H1 (cell line): ENCODE measurements at regions not wholly inside any gene's neighbourhood (a gene's known extent, or its start where the extent isn't known, plus 50 kb on each side); places are given as distances from the start of the nearest gene placed in this dataset.

Source experiments
- CTCF ChIA-PET: fragments of 300-600 bp; sonication (Branson Sonifier 250); formaldehyde crosslinking; loops from one replicate; lab custom pipeline; 2021; ENCODE audit not compliant: partially characterized antibody; lab: Charles Lee
- POLR2A ChIA-PET: fragments of 300-600 bp; sonication (Branson Sonifier 250); formaldehyde crosslinking; loops from one replicate; lab custom pipeline; 2021; ENCODE audit warnings: inconsistent platforms; ENCODE audit not compliant: partially characterized antibody; lab: Charles Lee
- DNase-seq, 2 experiments: peaks; one replicate each; pipeline versions ENCODE4 v3.0.0 to v3.0.0-alpha.2; 2010 to 2022; ENCODE audit warnings: low spot score in 2 of 2, low read depth in 1 of 2, mixed read lengths in 1 of 2
- FAIRE-seq: peaks from 2 replicates; lab custom pipeline; 2011; peaks lifted over from hg19 to GRCh38; lab: Jason Lieb, UNC
- H2AFZ ChIP-seq: 2 replicates; pipeline ENCODE4 v1.8.1; 2012; ENCODE audit warnings: low read length, inconsistent platforms
- H2AK5ac ChIP-seq: 2 replicates; pipeline ENCODE4 v1.6.1; 2013; ENCODE audit warnings: low read depth, low read length
- H2BK120ac ChIP-seq: replicated peaks from 2 replicates; pipeline ENCODE3; 2013; ENCODE audit warnings: low read depth, low read length, inconsistent platforms
- H2BK12ac ChIP-seq: 2 replicates; pipeline ENCODE4 v1.6.1; 2013; ENCODE audit warnings: low read depth, low read length
- H2BK15ac ChIP-seq: 2 replicates; pipeline ENCODE4 v1.6.1; 2013; ENCODE audit warnings: low read length
- H2BK20ac ChIP-seq: 2 replicates; pipeline ENCODE4 v1.6.1; 2013; ENCODE audit warnings: low read length
- H2BK5ac ChIP-seq: 2 replicates; pipeline ENCODE4 v1.6.1; 2013; ENCODE audit warnings: low read depth, low read length
- H3K14ac ChIP-seq: 2 replicates; pipeline ENCODE4 v1.6.1; 2013; ENCODE audit warnings: inconsistent platforms; ENCODE audit not compliant: insufficient read length
- H3K18ac ChIP-seq: 2 replicates; pipeline ENCODE4 v1.6.1; 2013; ENCODE audit warnings: low read length; ENCODE audit errors: extremely low read depth
- H3K23ac ChIP-seq: 2 replicates; pipeline ENCODE4 v1.6.1; 2013; ENCODE audit warnings: inconsistent platforms; ENCODE audit not compliant: insufficient read length
- H3K23me2 ChIP-seq: 2 replicates; pipeline ENCODE4 v1.6.1; 2013; ENCODE audit warnings: low read depth, low read length
- H3K27ac ChIP-seq: 2 replicates; pipeline ENCODE4 v1.6.1; 2011; ENCODE audit warnings: low read depth, low read length, inconsistent platforms
- H3K27me3 ChIP-seq, 4 experiments: replicated peaks in 1 of 4; 1 replicate in 1 of 4; 2 replicates in 3 of 4; pipeline versions ENCODE4 v1.6.1 to v1.8.1; 2011 to 2013; ENCODE audit warnings: low read length in 3 of 4, mild to moderate bottlenecking in 3 of 4, inconsistent platforms in 2 of 4, mixed read lengths in 2 of 4, moderate library complexity in 1 of 4; ENCODE audit not compliant: control insufficient read depth in 3 of 4, insufficient read depth in 3 of 4; ENCODE audit errors: extremely low read depth in 1 of 4
- H3K36me3 ChIP-seq, 4 experiments: 2 replicates each; pipeline versions ENCODE4 v1.6.1 to v1.8.1; 2011 to 2013; ENCODE audit warnings: mild to moderate bottlenecking in 4 of 4, low read length in 3 of 4, moderate library complexity in 2 of 4, control low read depth in 1 of 4, inconsistent platforms in 1 of 4; ENCODE audit not compliant: insufficient read depth in 4 of 4, control insufficient read depth in 2 of 4
- H3K4ac ChIP-seq: replicated peaks from 2 replicates; pipeline ENCODE3; 2013; ENCODE audit warnings: low read length, low read depth, mixed read lengths, inconsistent platforms; ENCODE audit not compliant: insufficient read length
- H3K4me1 ChIP-seq, 4 experiments: replicated peaks in 1 of 4; 1 replicate in 1 of 4; 2 replicates in 3 of 4; pipeline versions ENCODE4 v1.6.1 to v1.8.1; 2011 to 2013; ENCODE audit warnings: low read length in 3 of 4, inconsistent platforms in 2 of 4, mixed read lengths in 1 of 4; ENCODE audit not compliant: insufficient read depth in 4 of 4, control insufficient read depth in 3 of 4
- H3K4me2 ChIP-seq, 2 experiments: 2 replicates each; pipeline versions ENCODE4 v1.6.1 to v1.8.1; 2011 to 2013; ENCODE audit warnings: low read depth in 2 of 2, low read length in 2 of 2, control low read depth in 1 of 2, inconsistent platforms in 1 of 2, mild to moderate bottlenecking in 1 of 2; ENCODE audit not compliant: insufficient read depth in 1 of 2
- H3K4me3 ChIP-seq, 4 experiments: fragments of 200-600, 300-600 bp in 1 of 4; sonication (generic), shearing (Covaris generic), sonication (Bioruptor Twin) in 1 of 4; 2 replicates each; pipeline versions ENCODE4 v1.5.1 to v1.8.1; 2011 to 2016; ENCODE audit warnings: low read length in 4 of 4, low read depth in 3 of 4, control low read depth in 2 of 4, inconsistent platforms in 2 of 4, mild to moderate bottlenecking in 2 of 4, mixed read lengths in 1 of 4, moderate library complexity in 1 of 4; ENCODE audit not compliant: insufficient read depth in 2 of 4; ENCODE audit errors: extremely low read depth in 1 of 4
- H3K56ac ChIP-seq: replicated peaks from 2 replicates; pipeline ENCODE3; 2013; ENCODE audit warnings: low read depth, mild to moderate bottlenecking, mixed read lengths, low read length, inconsistent platforms; ENCODE audit not compliant: insufficient read length
- H3K79me1 ChIP-seq: 2 replicates; pipeline ENCODE4 v1.6.1; 2013; ENCODE audit warnings: low read depth, low read length, control low read depth
- H3K79me2 ChIP-seq, 2 experiments: 2 replicates each; pipeline versions ENCODE4 v1.6.1 to v1.8.1; 2012 to 2013; ENCODE audit warnings: low read length in 2 of 2, mild to moderate bottlenecking in 2 of 2, inconsistent platforms in 1 of 2; ENCODE audit not compliant: insufficient read depth in 2 of 2, control insufficient read depth in 1 of 2
- H3K9ac ChIP-seq, 4 experiments: replicated peaks in 1 of 4; 1 replicate in 1 of 4; 2 replicates in 3 of 4; pipeline versions ENCODE4 v1.6.1 to v1.8.1; 2011 to 2013; ENCODE audit warnings: low read depth in 3 of 4, low read length in 3 of 4, control low read depth in 2 of 4, mild to moderate bottlenecking in 2 of 4, moderate library complexity in 2 of 4, inconsistent platforms in 1 of 4; ENCODE audit errors: extremely low read depth in 1 of 4
- H3K9me3 ChIP-seq, 2 experiments: 2 replicates each; pipeline versions ENCODE4 v1.6.1 to v1.8.1; 2012 to 2013; ENCODE audit warnings: mild to moderate bottlenecking in 2 of 2, moderate library complexity in 2 of 2, control low read depth in 1 of 2, inconsistent platforms in 1 of 2, low read depth in 1 of 2, low read length in 1 of 2, mixed read lengths in 1 of 2; ENCODE audit not compliant: insufficient read depth in 2 of 2
- H4K20me1 ChIP-seq, 2 experiments: replicated peaks in 1 of 2; 2 replicates each; pipeline versions ENCODE3 to v1.8.1; 2011 to 2013; ENCODE audit warnings: inconsistent platforms in 2 of 2, low read length in 2 of 2, mild to moderate bottlenecking in 1 of 2; ENCODE audit not compliant: insufficient read depth in 2 of 2, control insufficient read depth in 1 of 2
- H4K5ac ChIP-seq: 2 replicates; pipeline ENCODE4 v1.6.1; 2013; ENCODE audit warnings: low read length, low read depth, mixed read lengths, inconsistent platforms; ENCODE audit not compliant: insufficient read length
- H4K8ac ChIP-seq: 2 replicates; pipeline ENCODE4 v1.8.0; 2013; ENCODE audit warnings: mild to moderate bottlenecking, moderate library complexity, low read length, inconsistent platforms; ENCODE audit not compliant: insufficient read depth; ENCODE audit errors: extremely low read depth
- H4K91ac ChIP-seq: replicated peaks from 2 replicates; pipeline ENCODE3; 2013; ENCODE audit warnings: low read length, mixed read lengths, inconsistent platforms; ENCODE audit not compliant: insufficient read length
- CEBPB ChIP-seq: IDR thresholded peaks from 2 replicates; pipeline ENCODE4 v1.6.1; 2012; ENCODE audit warnings: low read depth, low read length
- MAFK ChIP-seq: IDR thresholded peaks from 2 replicates; pipeline ENCODE4 v1.6.1; 2012; ENCODE audit warnings: low read depth, mild to moderate bottlenecking, improper control_type of control experiment, low read length
- POU5F1 ChIP-seq: IDR thresholded peaks from 2 replicates; pipeline ENCODE4 v1.6.1; 2011; ENCODE audit warnings: low read depth, mild to moderate bottlenecking, low read length, moderate library complexity
- RBBP5 ChIP-seq: IDR thresholded peaks from 2 replicates; pipeline ENCODE4 v1.7.1; 2012; ENCODE audit warnings: low read depth, mild to moderate bottlenecking, inconsistent platforms, low read length, moderate library complexity, borderline replicate concordance
- WGBS, 2 experiments: shearing (Covaris generic) in 1 of 2; methylation state at CpG; one replicate each; pipeline versions ENCODE4 v1.1.6 to v1.1.7; 2013 to 2015; ENCODE audit warnings: low lambda C conversion rate in 2 of 2, mixed read lengths in 2 of 2, inconsistent platforms in 1 of 2, low coverage in 1 of 2, missing lambda C conversion rate in 1 of 2; ENCODE audit not compliant: insufficient replicate concordance in 2 of 2, insufficient coverage in 1 of 2, insufficient read length in 1 of 2; ENCODE audit errors: extremely low coverage in 1 of 2, missing lambda C conversion rate in 1 of 2; 5-methylcytosine and 5-hydroxymethylcytosine counted together

- H2AK5ac ChIP-seq = no peak overlapping the region
- no peak overlapping the region for H3K27ac ChIP-seq
- H4K5ac ChIP-seq = no peak overlapping the region
- no peak overlapping the region for H4K8ac ChIP-seq
- H3K9me3 ChIP-seq = peaks cover 15 to 48% of the 10 kb centered on the region in 2 experiments
- POLR2A ChIA-PET = no interaction called here
- no peak overlapping the region for H3K18ac ChIP-seq
- WGBS, 2 experiments = 94% methylated on average over 12 of the region's 40 CpGs; no CpG with 5 or more reads in 1 of the 2 experiments
- H3K14ac ChIP-seq = no peak overlapping the region
- no peak overlapping the region for H2BK15ac ChIP-seq
- H2BK12ac ChIP-seq = no peak overlapping the region
- no peaks in the 10 kb centered on the region for H3K36me3 ChIP-seq
- H3K23ac ChIP-seq = no peak overlapping the region
- no peak overlapping the region for H2BK5ac ChIP-seq
- H2BK120ac ChIP-seq = no peak overlapping the region
- H3K9ac ChIP-seq = no peak overlapping the region
- H2BK20ac ChIP-seq = no peak overlapping the region
- no peaks in the 10 kb centered on the region for H3K79me1 ChIP-seq
- no peak overlapping the region for H3K56ac ChIP-seq
- TF ChIP-seq CEBPB = no peak
- TF ChIP-seq POU5F1 = no peak
- TF ChIP-seq MAFK = no peak
- TF ChIP-seq RBBP5 = no peak
- H4K20me1 ChIP-seq = no peaks in the 10 kb centered on the region
- H3K4me1 ChIP-seq = no peaks in the 10 kb centered on the region
- no peak overlapping the region for H4K91ac ChIP-seq
- H3K23me2 ChIP-seq = no peaks in the 10 kb centered on the region
- H3K4ac ChIP-seq = no peak overlapping the region
- no peaks in the 10 kb centered on the region for H3K79me2 ChIP-seq
- no peak for DNase-seq
- H2AFZ ChIP-seq = no peak overlapping the region
- CTCF ChIA-PET = no interaction called here
- no peaks in the 10 kb centered on the region for H3K27me3 ChIP-seq
- no peak for FAIRE-seq
- no peak overlapping the region for H3K4me2 ChIP-seq
- no peak overlapping the region for H3K4me3 ChIP-seq
Measured at GRCh38 chr7:58086461-58086860, 636.5 kb downstream of the ZNF716 start.
